Transverse colon (tissue), 4 donors: ENCODE measurements at regions not wholly inside any gene's neighbourhood (a gene's known extent, or its start where the extent isn't known, plus 50 kb on each side); places are given as distances from the start of the nearest gene placed in this dataset.

Experiments used
- POLR2AphosphoS5 ChIP-seq, 3 donors: sonication (generic); formaldehyde crosslinking; IDR thresholded peaks; one replicate each; pipeline ENCODE4 v1.6.1; 2016; ENCODE audit warnings: antibody characterized with exemption in 3 of 3
- TF ChIP-seq, protein P1 (sequence below), 5 experiments: fragments of 200-600 bp in 3 of 5; fragments of 450-650 bp in 2 of 5; sonication (generic) in 3 of 5; IDR thresholded peaks; 1 replicate in 2 of 5; 2 replicates in 3 of 5; pipeline ENCODE4 v1.5.1; 2016 to 2017; ENCODE audit warnings: antibody characterized with exemption in 5 of 5, inconsistent platforms in 3 of 5, mild to moderate bottlenecking in 2 of 5, moderate library complexity in 1 of 5

DNA sequence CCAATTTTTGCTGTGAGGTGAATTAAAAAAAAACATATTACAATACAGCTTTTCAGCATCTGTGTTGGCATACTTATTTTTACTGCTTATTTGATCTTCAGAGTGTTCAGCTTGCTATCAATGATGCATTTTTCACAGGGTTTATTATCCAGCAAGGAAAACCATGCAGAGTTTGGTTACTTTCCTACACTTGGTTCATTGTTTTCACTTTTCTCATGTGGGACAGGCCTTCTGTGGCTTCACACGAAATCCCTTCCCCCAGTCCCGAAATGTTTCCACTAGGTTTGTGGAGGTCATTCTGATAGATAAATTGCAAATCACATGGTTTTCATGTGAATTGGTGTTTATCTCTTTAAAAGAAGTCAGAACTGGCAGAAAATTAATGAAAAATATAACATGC is 205.8 kb downstream of the SPCS3 start:
- TF ChIP-seq POLR2AphosphoS5 (IDR thresholded peaks at IDR 0.05): no peak
- TF ChIP-seq, protein P1, sequence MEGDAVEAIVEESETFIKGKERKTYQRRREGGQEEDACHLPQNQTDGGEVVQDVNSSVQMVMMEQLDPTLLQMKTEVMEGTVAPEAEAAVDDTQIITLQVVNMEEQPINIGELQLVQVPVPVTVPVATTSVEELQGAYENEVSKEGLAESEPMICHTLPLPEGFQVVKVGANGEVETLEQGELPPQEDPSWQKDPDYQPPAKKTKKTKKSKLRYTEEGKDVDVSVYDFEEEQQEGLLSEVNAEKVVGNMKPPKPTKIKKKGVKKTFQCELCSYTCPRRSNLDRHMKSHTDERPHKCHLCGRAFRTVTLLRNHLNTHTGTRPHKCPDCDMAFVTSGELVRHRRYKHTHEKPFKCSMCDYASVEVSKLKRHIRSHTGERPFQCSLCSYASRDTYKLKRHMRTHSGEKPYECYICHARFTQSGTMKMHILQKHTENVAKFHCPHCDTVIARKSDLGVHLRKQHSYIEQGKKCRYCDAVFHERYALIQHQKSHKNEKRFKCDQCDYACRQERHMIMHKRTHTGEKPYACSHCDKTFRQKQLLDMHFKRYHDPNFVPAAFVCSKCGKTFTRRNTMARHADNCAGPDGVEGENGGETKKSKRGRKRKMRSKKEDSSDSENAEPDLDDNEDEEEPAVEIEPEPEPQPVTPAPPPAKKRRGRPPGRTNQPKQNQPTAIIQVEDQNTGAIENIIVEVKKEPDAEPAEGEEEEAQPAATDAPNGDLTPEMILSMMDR (IDR thresholded peaks at IDR 0.05): no peak
